Uterus (tissue), 2 donors: ENCODE measurements at regions not wholly inside any gene's neighbourhood (a gene's known extent, or its start where the extent isn't known, plus 50 kb on each side); places are given as distances from the start of the nearest gene placed in this dataset.

Experiments
- POLR2A ChIP-seq, 2 donors: fragments of 450-650 bp; IDR thresholded peaks; one replicate each; pipeline ENCODE4 v1.6.1; 2016; ENCODE audit warnings: antibody characterized with exemption in 2 of 2, mild to moderate bottlenecking in 1 of 2, moderate library complexity in 1 of 2
- TF ChIP-seq, protein P1 (sequence below), 4 experiments: fragments of 200-600 bp in 2 of 4; fragments of 450-650 bp in 2 of 4; sonication (generic) in 2 of 4; IDR thresholded peaks; one replicate each; pipeline ENCODE4 v1.5.1; 2016 to 2019; ENCODE audit warnings: antibody characterized with exemption in 4 of 4, mild to moderate bottlenecking in 2 of 4, moderate library complexity in 1 of 4

DNA sequence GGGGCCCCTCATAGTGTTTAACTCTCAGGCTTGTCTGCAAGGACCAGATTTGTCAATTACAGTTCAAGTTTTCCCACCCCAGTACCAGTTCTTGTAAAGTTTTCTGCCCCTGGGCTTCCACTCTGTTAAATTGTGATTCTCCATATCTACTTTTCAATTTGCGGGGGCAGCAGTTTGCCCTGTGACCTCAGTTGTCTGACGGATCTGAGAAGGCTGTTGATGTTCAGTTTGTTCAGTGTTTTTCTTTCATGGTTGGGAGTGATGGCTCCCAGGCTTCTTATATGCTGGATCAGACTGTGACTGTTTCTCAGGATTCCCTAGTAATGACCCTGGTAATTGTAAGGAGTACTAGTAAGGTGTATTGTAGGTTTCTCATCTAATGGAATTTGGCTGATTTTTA is 101.0 kb upstream of the GGTLC1 start:
- TF ChIP-seq, protein P1, sequence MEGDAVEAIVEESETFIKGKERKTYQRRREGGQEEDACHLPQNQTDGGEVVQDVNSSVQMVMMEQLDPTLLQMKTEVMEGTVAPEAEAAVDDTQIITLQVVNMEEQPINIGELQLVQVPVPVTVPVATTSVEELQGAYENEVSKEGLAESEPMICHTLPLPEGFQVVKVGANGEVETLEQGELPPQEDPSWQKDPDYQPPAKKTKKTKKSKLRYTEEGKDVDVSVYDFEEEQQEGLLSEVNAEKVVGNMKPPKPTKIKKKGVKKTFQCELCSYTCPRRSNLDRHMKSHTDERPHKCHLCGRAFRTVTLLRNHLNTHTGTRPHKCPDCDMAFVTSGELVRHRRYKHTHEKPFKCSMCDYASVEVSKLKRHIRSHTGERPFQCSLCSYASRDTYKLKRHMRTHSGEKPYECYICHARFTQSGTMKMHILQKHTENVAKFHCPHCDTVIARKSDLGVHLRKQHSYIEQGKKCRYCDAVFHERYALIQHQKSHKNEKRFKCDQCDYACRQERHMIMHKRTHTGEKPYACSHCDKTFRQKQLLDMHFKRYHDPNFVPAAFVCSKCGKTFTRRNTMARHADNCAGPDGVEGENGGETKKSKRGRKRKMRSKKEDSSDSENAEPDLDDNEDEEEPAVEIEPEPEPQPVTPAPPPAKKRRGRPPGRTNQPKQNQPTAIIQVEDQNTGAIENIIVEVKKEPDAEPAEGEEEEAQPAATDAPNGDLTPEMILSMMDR (IDR thresholded peaks at IDR 0.05): no peak
- no peak for TF ChIP-seq POLR2A (IDR thresholded peaks at IDR 0.05)
